ENCODE measurements at regions not wholly inside any gene's neighbourhood (a gene's known extent, or its start where the extent isn't known, plus 50 kb on each side); places are given as distances from the start of the nearest gene placed in this dataset.

GRCh38 chr11:34816698-34817213 is 99.4 kb downstream of the APIP start:
- TF ChIP-seq EP300 (IDR thresholded peaks at IDR 0.05; ENCODE audit: borderline replicate concordance) (no peak), TCF12 (IDR thresholded peaks at IDR 0.05; ENCODE audit: low read depth) (no peak), USF1 (IDR thresholded peaks at IDR 0.05) (no peak), YY1 (IDR thresholded peaks at IDR 0.05; ENCODE audit: low read depth) (no peak), RAD21 (IDR thresholded peaks at IDR 0.05; ENCODE audit: low read depth) (no peak)

Measured in Ishikawa (cell line).